OCI-LY3 (cell line): ENCODE measurements at regions not wholly inside any gene's neighbourhood (a gene's known extent, or its start where the extent isn't known, plus 50 kb on each side); places are given as distances from the start of the nearest gene placed in this dataset.

ENCODE experiments used
- H2AFZ ChIP-seq: fragments of 200-600, 300-600 bp; shearing (Covaris generic); 2 replicates; pipeline ENCODE4 v1.6.0; 2014; ENCODE audit warnings: antibody characterized with exemption, low read depth, low read length
- H3K27ac ChIP-seq: fragments of 200-600, 300-600 bp; sonication (generic); 2 replicates; pipeline ENCODE4 v1.5.1; 2014; ENCODE audit warnings: mild to moderate bottlenecking, low read length, moderate library complexity, mixed read lengths
- H3K27me3 ChIP-seq: fragments of 200-600, 300-600 bp; sonication (generic); 2 replicates; pipeline ENCODE4 v1.6.1; 2014; ENCODE audit warnings: low read depth, low read length, mixed read lengths
- H3K36me3 ChIP-seq: fragments of 200-600, 300-600 bp; sonication (generic); replicated peaks from 2 replicates; pipeline ENCODE3; 2014; ENCODE audit warnings: low read depth, low read length, mixed read lengths
- H3K4me1 ChIP-seq: fragments of 300-600, 200-600 bp; sonication (generic); 2 replicates; pipeline ENCODE4 v1.6.1; 2014; ENCODE audit warnings: low read length, mixed read lengths
- H3K4me2 ChIP-seq: fragments of 200-600, 300-600 bp; sonication (generic); 2 replicates; pipeline ENCODE4 v1.6.1; 2014; ENCODE audit warnings: low read length, mixed read lengths
- H3K4me3 ChIP-seq: fragments of 300-600, 200-600 bp; sonication (generic); 2 replicates; pipeline ENCODE4 v1.5.1; 2014; ENCODE audit warnings: antibody characterized with exemption, mild to moderate bottlenecking, low read length, moderate library complexity
- H3K79me2 ChIP-seq: fragments of 300-600, 200-600 bp; shearing (Covaris generic); 2 replicates; pipeline ENCODE4 v1.6.1; 2014; ENCODE audit warnings: mild to moderate bottlenecking, low read length, mixed read lengths
- H3K9ac ChIP-seq: fragments of 300-600, 200-600 bp; shearing (Covaris generic); 2 replicates; pipeline ENCODE4 v1.6.0; 2014; ENCODE audit warnings: mild to moderate bottlenecking, low read length, moderate library complexity
- H3K9me3 ChIP-seq: fragments of 200-600, 300-600 bp; shearing (Covaris generic); 2 replicates; pipeline ENCODE4 v1.6.1; 2014; ENCODE audit warnings: low read length, mixed read lengths; ENCODE audit not compliant: insufficient read depth
- H4K20me1 ChIP-seq: fragments of 200-600, 300-600 bp; sonication (generic); 2 replicates; pipeline ENCODE4 v1.6.1; 2016; ENCODE audit warnings: low read length, mixed read lengths; ENCODE audit not compliant: insufficient read depth
- CTCF ChIP-seq: fragments of 200-600, 300-600 bp; sonication (generic); IDR thresholded peaks from 2 replicates; pipeline ENCODE4 v1.5.1; 2014; ENCODE audit warnings: antibody characterized with exemption, low read length, low read depth
- EZH2phosphoT487 ChIP-seq: fragments of 200-600 bp; shearing (Covaris generic); IDR thresholded peaks from 2 replicates; pipeline ENCODE4 v1.6.1; 2018; ENCODE audit warnings: antibody characterized with exemption, mixed run types, low read depth

- Histone ChIP-seq H3K9me3 (no peaks in the 10 kb centered on the region), H3K36me3 (no peaks in the 10 kb centered on the region), H3K9ac (no peak overlapping the region), H3K4me3 (no peak overlapping the region), H3K4me1 (no peaks in the 10 kb centered on the region), H2AFZ (no peak overlapping the region), H3K27ac (no peak overlapping the region), H3K27me3 (no peaks in the 10 kb centered on the region), H3K79me2 (no peaks in the 10 kb centered on the region), H3K4me2 (no peak overlapping the region), H4K20me1 (no peaks in the 10 kb centered on the region)
- TF ChIP-seq EZH2phosphoT487 (no peak), CTCF (no peak)
These were observed 761.3 kb upstream of the GRM7 start for GRCh38 chr3:6099458-6100075.

- Histone ChIP-seq H3K9me3 (no peaks in the 10 kb centered on the region), H2AFZ (no peak overlapping the region), H3K27me3 (no peaks in the 10 kb centered on the region), H3K4me3 (no peak overlapping the region), H4K20me1 (no peaks in the 10 kb centered on the region), H3K27ac (no peak overlapping the region), H3K4me2 (no peak overlapping the region), H3K4me1 (peaks cover 7% of the 10 kb centered on the region), H3K9ac (no peak overlapping the region), H3K79me2 (no peaks in the 10 kb centered on the region), H3K36me3 (no peaks in the 10 kb centered on the region)
- no peak for TF ChIP-seq CTCF
- no peak for TF ChIP-seq EZH2phosphoT487
These were observed 755.7 kb upstream of the GRM7 start for GRCh38 chr3:6105187-6105586.

GRCh38 chr3:6108957-6109356 is 752.0 kb upstream of the GRM7 start:
- Histone ChIP-seq H3K4me3 (no peak overlapping the region), H3K4me1 (peaks cover 14% of the 10 kb centered on the region), H3K27me3 (no peaks in the 10 kb centered on the region), H3K4me2 (no peak overlapping the region), H4K20me1 (no peaks in the 10 kb centered on the region), H2AFZ (no peak overlapping the region), H3K9me3 (no peaks in the 10 kb centered on the region), H3K9ac (no peak overlapping the region), H3K79me2 (no peaks in the 10 kb centered on the region), H3K27ac (no peak overlapping the region), H3K36me3 (no peaks in the 10 kb centered on the region)
- no peak for TF ChIP-seq CTCF
- TF ChIP-seq EZH2phosphoT487, result no peak

GRCh38 chr3:6110451-6110850 is 750.5 kb upstream of the GRM7 start:
- TF ChIP-seq CTCF, result peak; percentile 19; the same call in 1 of the 2 replicates
- TF ChIP-seq EZH2phosphoT487, result no peak
- Histone ChIP-seq H3K36me3 (no peaks in the 10 kb centered on the region), H4K20me1 (no peaks in the 10 kb centered on the region), H3K9me3 (no peaks in the 10 kb centered on the region), H3K4me3 (no peak overlapping the region), H3K27me3 (no peaks in the 10 kb centered on the region), H3K4me2 (peak overlapping the region; percentile 44), H3K27ac (no peak overlapping the region), H2AFZ (no peak overlapping the region), H3K9ac (no peak overlapping the region), H3K79me2 (no peaks in the 10 kb centered on the region), H3K4me1 (peaks cover 14% of the 10 kb centered on the region)
